K562 (cell line): ENCODE measurements at regions not wholly inside any gene's neighbourhood (a gene's known extent, or its start where the extent isn't known, plus 50 kb on each side); places are given as distances from the start of the nearest gene placed in this dataset.

ENCODE experiments used
- ATAC-seq: fragments of 200-7000 bp; cut with Tn5 transposase; 3 replicates; pipeline ENCODE4 v1.9.1; 2020; ENCODE audit warnings: moderate library complexity
- BruUV-seq: library from RNA; stranded (reverse); fragments of 400-500 nt; replicated peaks from 2 replicates; lab custom pipeline; 2021; lab: Mats Ljungman, UMichigan
- CTCF ChIA-PET: fragments of 300-600 bp; formaldehyde crosslinking; extraction: SDS; loops from one replicate; lab custom pipeline; 2021; ENCODE audit warnings: low intra/inter-chr PET ratio; lab: Yijun Ruan, JAX
- POLR2A ChIA-PET: fragments of 300-600, 350-650 bp; sonication (Branson Sonifier 250); formaldehyde crosslinking; extraction: SDS; loops from one replicate; lab custom pipeline; 2021; ENCODE audit warnings: antibody characterized with exemption, inconsistent platforms; lab: Yijun Ruan, JAX
- DNase-seq, 4 experiments: peaks; one replicate each; pipeline versions ENCODE4 v3.0.0 to v3.0.0-alpha.2; 2011 to 2018; ENCODE audit warnings: low spot score in 3 of 4, mixed read lengths in 3 of 4; ENCODE audit errors: extremely low read depth in 1 of 4
- FAIRE-seq: peaks from 2 replicates; lab custom pipeline; 2011; peaks lifted over from hg19 to GRCh38; lab: Jason Lieb, UNC
- H2AFZ ChIP-seq: 2 replicates; pipeline ENCODE4 v1.6.0; 2011; ENCODE audit warnings: low read depth, low read length, control low read depth, inconsistent platforms
- H3K27ac ChIP-seq: fragments of 200-600 bp; 3 replicates; pipeline ENCODE4 v1.8.0; 2011; ENCODE audit warnings: low read depth, mild to moderate bottlenecking, control low read depth, inconsistent platforms, low read length, moderate library complexity, mixed read lengths; ENCODE audit errors: extremely low read depth
- H3K27me3 ChIP-seq, 2 experiments: fragments of 300-600 bp in 1 of 2; 2 replicates in 1 of 2; 3 replicates in 1 of 2; pipeline versions ENCODE4 v1.6.0 to v1.8.0; 2011; ENCODE audit warnings: inconsistent platforms in 2 of 2, low read length in 2 of 2, mild to moderate bottlenecking in 1 of 2, mixed read lengths in 1 of 2, moderate library complexity in 1 of 2; ENCODE audit not compliant: control insufficient read depth in 2 of 2, insufficient read depth in 2 of 2
- H3K36me3 ChIP-seq: fragments of 300-600 bp; 3 replicates; pipeline ENCODE4 v1.8.0; 2011; ENCODE audit warnings: mild to moderate bottlenecking, low read length, inconsistent platforms; ENCODE audit not compliant: control insufficient read depth, insufficient read depth
- H3K4me1 ChIP-seq, 2 experiments: fragments of 200-600 bp in 1 of 2; replicated peaks in 1 of 2; 2 replicates in 1 of 2; 3 replicates in 1 of 2; pipeline versions ENCODE4 v1.5.1 to v1.8.0; 2011; ENCODE audit warnings: inconsistent platforms in 2 of 2, low read length in 2 of 2, mild to moderate bottlenecking in 1 of 2, mixed read lengths in 1 of 2, moderate library complexity in 1 of 2; ENCODE audit not compliant: control insufficient read depth in 2 of 2, insufficient read depth in 2 of 2
- H3K4me2 ChIP-seq: 2 replicates; pipeline ENCODE4 v1.6.1; 2011; ENCODE audit warnings: low read length, control low read depth, inconsistent platforms, mixed read lengths; ENCODE audit not compliant: insufficient read depth
- H3K4me3 ChIP-seq: fragments of 200-600 bp; sonication (generic), shearing (Covaris generic); 2 replicates; pipeline ENCODE4 v1.5.1; 2016; ENCODE audit warnings: control low read depth, inconsistent platforms
- H3K79me2 ChIP-seq: fragments of 200-600 bp; 3 replicates; pipeline ENCODE4 v1.8.0; 2011; ENCODE audit warnings: low read length, inconsistent platforms; ENCODE audit not compliant: control insufficient read depth, insufficient read depth
- H3K9ac ChIP-seq, 2 experiments: 2 replicates each; pipeline versions ENCODE4 v1.6.0 to v1.6.1; 2011; ENCODE audit warnings: low read depth in 2 of 2, low read length in 2 of 2, control low read depth in 1 of 2, inconsistent platforms in 1 of 2, mild to moderate bottlenecking in 1 of 2, mixed read lengths in 1 of 2; ENCODE audit not compliant: insufficient read depth in 1 of 2
- H3K9me1 ChIP-seq: one replicate; pipeline ENCODE4 v1.6.0; 2011; ENCODE audit warnings: inconsistent platforms, mild to moderate bottlenecking, low read length, moderate library complexity; ENCODE audit not compliant: control insufficient read depth, insufficient read depth
- H3K9me3 ChIP-seq: replicated peaks from 2 replicates; pipeline ENCODE4 v1.5.1; 2011; ENCODE audit warnings: low read depth, low read length, inconsistent platforms; ENCODE audit not compliant: control insufficient read depth, insufficient read depth
- H4K20me1 ChIP-seq: replicated peaks from 2 replicates; pipeline ENCODE4 v1.6.1; 2011; ENCODE audit warnings: low read length, inconsistent platforms, mixed read lengths; ENCODE audit not compliant: control insufficient read depth, insufficient read depth
- NR2C2 ChIP-seq, 2 experiments: fragments of 200-800 bp in 1 of 2; sonication (Bioruptor generic) in 1 of 2; sonication (generic) in 1 of 2; formaldehyde crosslinking in 1 of 2; IDR thresholded peaks; 2 replicates each; pipeline versions ENCODE4 v1.6.1 to v1.8.0; 2016 to 2022; ENCODE audit warnings: mild to moderate bottlenecking in 1 of 2, missing compliant biosample characterization in 1 of 2, missing genetic modification characterization in 1 of 2, missing genetic modification reagents in 1 of 2
- PTRF ChIP-seq: fragments of 450-650 bp; IDR thresholded peaks from 2 replicates; pipeline ENCODE4 v1.6.1; 2016; ENCODE audit warnings: mild to moderate bottlenecking, missing genetic modification characterization, missing compliant biosample characterization
- RB1 ChIP-seq: fragments of 450-650 bp; IDR thresholded peaks from 2 replicates; pipeline ENCODE4 v1.6.1; 2017; ENCODE audit warnings: low read depth, mild to moderate bottlenecking
- RFX1 ChIP-seq: fragments of 450-650 bp; IDR thresholded peaks from 2 replicates; pipeline ENCODE4 v1.6.1; 2016; ENCODE audit warnings: mild to moderate bottlenecking, moderate library complexity
- SP1 ChIP-seq: sonication (generic); formaldehyde crosslinking; IDR thresholded peaks from 2 replicates; pipeline ENCODE4 v1.8.1; 2022; ENCODE audit warnings: mild to moderate bottlenecking, missing genetic modification reagents
- ZNF174 ChIP-seq: fragments of 250-450 bp; sonication (Bioruptor Pico); IDR thresholded peaks from 2 replicates; pipeline ENCODE4 v1.4.0; 2020; ENCODE audit warnings: mild to moderate bottlenecking
- ZNF232 ChIP-seq: sonication (generic); formaldehyde crosslinking; IDR thresholded peaks from 2 replicates; pipeline ENCODE4 v1.8.0; 2022; ENCODE audit warnings: mild to moderate bottlenecking, missing genetic modification reagents
- ZZZ3 ChIP-seq: fragments of 450-650 bp; IDR thresholded peaks from 2 replicates; pipeline ENCODE4 v1.6.1; 2016; ENCODE audit warnings: antibody characterized with exemption, mild to moderate bottlenecking, moderate library complexity
- WGBS: fragments of 100-300 bp; shearing (Covaris generic); methylation state at CpG from one replicate; pipeline ENCODE4 v1.1.6; 2016; ENCODE audit warnings: low coverage, mixed read lengths; ENCODE audit not compliant: insufficient coverage; ENCODE audit errors: missing lambda C conversion rate; 5-methylcytosine and 5-hydroxymethylcytosine counted together
- in situ Hi-C: fragments of 300-500 bp; cut with MboI; formaldehyde crosslinking; loops from 4 replicates; pipeline ENCODE4 v1.15.0; 2018; ENCODE audit warnings: inconsistent platforms, mixed read lengths
- intact Hi-C: fragments of 100-400 bp; cut with micrococcal nuclease; formaldehyde crosslinking; loops from 2 replicates; pipeline ENCODE4 v1.14.2; 2022
- TF ChIP-seq, protein P1 (sequence below), 2 experiments: fragments of 450-650 bp in 1 of 2; sonication (generic) in 1 of 2; formaldehyde crosslinking in 1 of 2; IDR thresholded peaks; 2 replicates each; pipeline versions ENCODE4 v1.7.1 to v1.9.0; 2016 to 2022; ENCODE audit warnings: inconsistent platforms in 1 of 2, mild to moderate bottlenecking in 1 of 2, missing genetic modification reagents in 1 of 2

DNA sequence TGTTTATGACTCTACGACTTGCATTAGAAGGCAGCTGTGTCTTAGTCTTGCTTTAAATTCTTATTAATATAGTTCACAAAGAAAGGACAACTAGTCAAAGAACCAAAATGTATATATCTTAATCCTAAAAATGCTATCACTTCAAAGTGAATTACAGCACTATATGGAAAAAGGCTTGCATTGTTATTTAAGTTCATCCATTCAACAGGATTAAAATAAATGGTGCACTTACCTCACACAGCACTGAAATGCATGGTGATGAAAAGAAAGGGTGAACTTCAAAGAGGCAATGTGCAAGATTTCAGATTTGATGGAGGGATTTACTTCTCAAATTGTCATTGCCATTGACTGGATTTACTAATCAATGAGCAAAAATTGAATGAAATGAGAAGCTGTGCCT is 344.4 kb upstream of the NUDT12 start:
- in situ Hi-C loops = no loop called here
- Histone ChIP-seq H3K9me1 (no peaks in the 10 kb centered on the region), H3K4me2 (no peak overlapping the region), H4K20me1 (no peaks in the 10 kb centered on the region), H2AFZ (no peak overlapping the region), H3K27ac (no peak overlapping the region), H3K9ac (no peak overlapping the region), H3K36me3 (no peaks in the 10 kb centered on the region), H3K4me1 (no peaks in the 10 kb centered on the region), H3K9me3 (no peaks in the 10 kb centered on the region), H3K79me2 (no peaks in the 10 kb centered on the region), H3K27me3 (no peaks in the 10 kb centered on the region), H3K4me3 (no peak overlapping the region)
- DNase-seq (no peak), ATAC-seq (no peak), FAIRE-seq (no peak)
- ChIA-PET CTCF (no interaction called here), POLR2A (no interaction called here)
- 0% methylated on average over 1 of the region's 1 CpG for WGBS
- intact Hi-C loops = no loop called here
- no TSS peak for BruUV-seq
- TF ChIP-seq RFX1 (no peak), RB1 (no peak), ZZZ3 (no peak), SP1 (CRISPR knock-in tag) (no peak), ZNF174 (CRISPR knock-in tag) (no peak), NR2C2 (CRISPR knock-in tag; IDR thresholded peaks at IDR 0.05) (no peak), NR2C2 (tag; IDR thresholded peaks at IDR 0.05) (no peak), PTRF (tag) (no peak), ZNF232 (CRISPR knock-in tag) (no peak)
- TF ChIP-seq, protein P1, sequence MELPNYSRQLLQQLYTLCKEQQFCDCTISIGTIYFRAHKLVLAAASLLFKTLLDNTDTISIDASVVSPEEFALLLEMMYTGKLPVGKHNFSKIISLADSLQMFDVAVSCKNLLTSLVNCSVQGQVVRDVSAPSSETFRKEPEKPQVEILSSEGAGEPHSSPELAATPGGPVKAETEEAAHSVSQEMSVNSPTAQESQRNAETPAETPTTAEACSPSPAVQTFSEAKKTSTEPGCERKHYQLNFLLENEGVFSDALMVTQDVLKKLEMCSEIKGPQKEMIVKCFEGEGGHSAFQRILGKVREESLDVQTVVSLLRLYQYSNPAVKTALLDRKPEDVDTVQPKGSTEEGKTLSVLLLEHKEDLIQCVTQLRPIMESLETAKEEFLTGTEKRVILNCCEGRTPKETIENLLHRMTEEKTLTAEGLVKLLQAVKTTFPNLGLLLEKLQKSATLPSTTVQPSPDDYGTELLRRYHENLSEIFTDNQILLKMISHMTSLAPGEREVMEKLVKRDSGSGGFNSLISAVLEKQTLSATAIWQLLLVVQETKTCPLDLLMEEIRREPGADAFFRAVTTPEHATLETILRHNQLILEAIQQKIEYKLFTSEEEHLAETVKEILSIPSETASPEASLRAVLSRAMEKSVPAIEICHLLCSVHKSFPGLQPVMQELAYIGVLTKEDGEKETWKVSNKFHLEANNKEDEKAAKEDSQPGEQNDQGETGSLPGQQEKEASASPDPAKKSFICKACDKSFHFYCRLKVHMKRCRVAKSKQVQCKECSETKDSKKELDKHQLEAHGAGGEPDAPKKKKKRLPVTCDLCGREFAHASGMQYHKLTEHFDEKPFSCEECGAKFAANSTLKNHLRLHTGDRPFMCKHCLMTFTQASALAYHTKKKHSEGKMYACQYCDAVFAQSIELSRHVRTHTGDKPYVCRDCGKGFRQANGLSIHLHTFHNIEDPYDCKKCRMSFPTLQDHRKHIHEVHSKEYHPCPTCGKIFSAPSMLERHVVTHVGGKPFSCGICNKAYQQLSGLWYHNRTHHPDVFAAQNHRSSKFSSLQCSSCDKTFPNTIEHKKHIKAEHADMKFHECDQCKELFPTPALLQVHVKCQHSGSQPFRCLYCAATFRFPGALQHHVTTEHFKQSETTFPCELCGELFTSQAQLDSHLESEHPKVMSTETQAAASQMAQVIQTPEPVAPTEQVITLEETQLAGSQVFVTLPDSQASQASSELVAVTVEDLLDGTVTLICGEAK (IDR thresholded peaks at IDR 0.05) = no peak
- TF ChIP-seq, protein P1 (CRISPR knock-in tag; IDR thresholded peaks at IDR 0.05) = no peak
